DND-41 (cell line): ENCODE measurements at regions not wholly inside any gene's neighbourhood (a gene's known extent, or its start where the extent isn't known, plus 50 kb on each side); places are given as distances from the start of the nearest gene placed in this dataset.
"Not testable (repeated sequence)": the region's sequence is repeated elsewhere in the genome, so short reads cannot be mapped to it uniquely, and the experiment has no call there.

Experiments
- ATAC-seq: fragments of 200-7000 bp; cut with Tn5 transposase; 3 replicates; pipeline ENCODE4 v1.9.1; 2021; ENCODE audit warnings: low read depth; ENCODE audit not compliant: insufficient read depth
- DNase-seq: peaks from one replicate; pipeline ENCODE4 v3.0.0-alpha.2; 2020
- H2AFZ ChIP-seq: 2 replicates; pipeline ENCODE4 v1.6.0; 2012; ENCODE audit warnings: low read depth, low read length
- H3K27ac ChIP-seq: 2 replicates; pipeline ENCODE4 v1.5.1; 2012; ENCODE audit warnings: low read length, inconsistent platforms
- H3K27me3 ChIP-seq: fragments of 200-600 bp; sonication (generic); 2 replicates; pipeline ENCODE4 v1.6.0; 2012; ENCODE audit warnings: low read length, mild to moderate bottlenecking, inconsistent platforms; ENCODE audit not compliant: insufficient read depth, poor library complexity
- H3K36me3 ChIP-seq: 2 replicates; pipeline ENCODE4 v1.5.1; 2012; ENCODE audit warnings: low read length, inconsistent platforms; ENCODE audit not compliant: insufficient read depth
- H3K4me1 ChIP-seq: 2 replicates; pipeline ENCODE4 v1.5.1; 2012; ENCODE audit warnings: mild to moderate bottlenecking, low read length; ENCODE audit not compliant: insufficient read depth
- H3K4me2 ChIP-seq: 2 replicates; pipeline ENCODE4 v1.6.0; 2012; ENCODE audit warnings: mild to moderate bottlenecking, moderate library complexity, low read length, inconsistent platforms; ENCODE audit not compliant: insufficient read depth
- H3K4me3 ChIP-seq, 2 experiments: fragments of 200-600 bp in 1 of 2; shearing (Covaris generic) in 1 of 2; 2 replicates each; pipeline ENCODE4 v1.5.1; 2012 to 2016; ENCODE audit warnings: inconsistent platforms in 2 of 2, low read length in 2 of 2, mild to moderate bottlenecking in 2 of 2, low read depth in 1 of 2, moderate library complexity in 1 of 2
- H3K79me2 ChIP-seq: 2 replicates; pipeline ENCODE4 v1.6.0; 2012; ENCODE audit warnings: low read length, inconsistent platforms; ENCODE audit not compliant: insufficient read depth
- H3K9ac ChIP-seq: 2 replicates; pipeline ENCODE4 v1.6.0; 2012; ENCODE audit warnings: low read depth, mild to moderate bottlenecking, inconsistent platforms, low read length, moderate library complexity
- H3K9me3 ChIP-seq: 2 replicates; pipeline ENCODE4 v1.5.1; 2012; ENCODE audit warnings: low read length, moderate library complexity, mild to moderate bottlenecking, inconsistent platforms; ENCODE audit not compliant: insufficient read depth, severe bottlenecking
- H4K20me1 ChIP-seq: 2 replicates; pipeline ENCODE4 v1.6.0; 2012; ENCODE audit warnings: low read length; ENCODE audit not compliant: insufficient read depth

- not testable (repeated sequence) for H3K9ac ChIP-seq, H3K9me3 ChIP-seq, H4K20me1 ChIP-seq, H3K4me3 ChIP-seq, H3K27me3 ChIP-seq, H3K36me3 ChIP-seq, H3K79me2 ChIP-seq, H2AFZ ChIP-seq, H3K4me1 ChIP-seq, ATAC-seq, DNase-seq, H3K27ac ChIP-seq, H3K4me2 ChIP-seq
Measured at GRCh38 chr9:85792057-85792456, 50.3 kb upstream of the AGTPBP1 start.

- Histone ChIP-seq H3K79me2 (peaks cover 15% of the 10 kb centered on the region), H3K4me1 (peaks cover 18% of the 10 kb centered on the region)
- H2AFZ ChIP-seq, H3K9ac ChIP-seq, H3K36me3 ChIP-seq, H3K9me3 ChIP-seq, H4K20me1 ChIP-seq, H3K4me3 ChIP-seq, H3K27ac ChIP-seq, H3K4me2 ChIP-seq, H3K27me3 ChIP-seq, ATAC-seq: not testable (repeated sequence)
- DNase-seq: peak; percentile 11
Measured at GRCh38 chr9:85802978-85803695, 61.4 kb upstream of the AGTPBP1 start.

DNA sequence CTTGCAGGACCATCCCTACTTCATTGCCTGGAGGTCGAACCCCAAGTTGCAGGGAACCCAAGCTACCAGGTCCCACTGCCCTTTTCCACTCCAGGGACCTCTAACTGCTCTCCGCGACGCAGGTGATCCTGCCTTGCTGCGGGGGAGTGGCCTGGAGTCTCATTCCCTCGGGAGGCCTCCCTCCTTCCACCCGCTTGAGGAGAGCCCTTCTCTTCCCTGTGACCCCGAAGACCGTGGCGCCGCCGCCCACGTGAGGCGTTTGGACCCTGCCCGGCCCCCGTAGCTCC lies 63.0 kb upstream of the AGTPBP1 start:
- DNase-seq, H3K9me3 ChIP-seq, H4K20me1 ChIP-seq, H3K27ac ChIP-seq, ATAC-seq, H3K27me3 ChIP-seq: not testable (repeated sequence)
- Histone ChIP-seq H3K9ac (peak overlapping the region; percentile 75), H2AFZ (peak overlapping the region; percentile 77), H3K4me1 (peaks cover 18% of the 10 kb centered on the region), H3K79me2 (peaks cover 20% of the 10 kb centered on the region), H3K36me3 (peaks cover 16% of the 10 kb centered on the region), H3K4me2 (peak overlapping the region; percentile 71), H3K4me3 (peak overlapping the region; percentile 17 to 71; a peak in 3 of 4 replicates)

DNA sequence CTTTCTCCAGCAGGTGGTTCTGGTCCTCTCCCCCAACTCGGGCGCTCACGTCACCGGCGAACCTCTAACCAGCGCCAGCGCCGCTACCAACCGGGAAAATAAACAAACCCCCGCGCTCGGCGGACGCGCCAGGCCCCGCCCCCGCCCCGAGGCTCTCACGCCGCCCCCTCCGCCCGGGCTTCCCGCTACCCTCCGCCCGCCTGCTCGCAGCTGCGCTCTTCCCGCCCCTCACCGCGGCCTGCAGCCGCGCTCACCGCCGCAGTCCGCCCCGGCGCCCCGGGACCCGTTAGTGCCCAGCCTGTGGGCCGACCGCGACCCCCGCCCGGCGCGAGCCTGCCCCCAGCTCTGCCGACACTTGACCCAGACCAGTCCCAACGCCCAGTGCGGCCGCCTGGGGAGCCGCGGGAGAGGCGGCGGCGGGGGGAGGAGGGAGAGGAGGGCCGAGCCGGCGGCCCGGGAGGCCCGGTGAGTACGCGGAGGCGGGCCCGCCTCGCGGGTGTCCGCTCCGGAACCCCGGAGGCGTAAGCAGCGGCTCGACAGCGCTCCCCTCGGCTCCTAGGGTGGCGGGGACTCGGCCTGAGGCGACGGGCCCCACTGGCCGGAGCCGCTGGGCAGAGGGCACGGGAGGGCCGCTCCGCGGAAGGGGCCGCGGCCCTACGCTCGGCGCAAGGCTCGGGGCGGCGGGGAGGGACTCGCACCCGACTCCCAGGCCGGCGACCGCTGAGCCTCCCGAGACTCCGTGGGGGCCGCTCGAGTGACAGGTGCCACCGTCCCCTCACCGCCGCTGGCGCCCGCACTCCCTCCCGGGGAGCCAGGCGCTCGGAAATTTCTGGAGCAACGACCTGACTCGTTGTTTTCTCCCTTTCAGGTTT lies 63.6 kb upstream of the AGTPBP1 start:
- not testable (repeated sequence) for H3K9me3 ChIP-seq, H4K20me1 ChIP-seq, H3K27me3 ChIP-seq
- Histone ChIP-seq H3K9ac (peak overlapping the region; percentile 75), H3K36me3 (peaks cover 16% of the 10 kb centered on the region), H3K4me2 (peak overlapping the region; percentile 71), H3K4me3 (peak overlapping the region; percentile 47 to 71), H2AFZ (peak overlapping the region; percentile 77), H3K27ac (peak overlapping the region; percentile 62), H3K79me2 (peaks cover 20% of the 10 kb centered on the region), H3K4me1 (peaks cover 18% of the 10 kb centered on the region)
- ATAC-seq (peak; percentile 89), DNase-seq (peak; percentile 83)

- not testable (repeated sequence) for H4K20me1 ChIP-seq, H3K9ac ChIP-seq, DNase-seq, ATAC-seq, H2AFZ ChIP-seq, H3K27ac ChIP-seq, H3K4me2 ChIP-seq, H3K9me3 ChIP-seq, H3K4me3 ChIP-seq, H3K27me3 ChIP-seq
- Histone ChIP-seq H3K36me3 (peaks cover 19% of the 10 kb centered on the region), H3K4me1 (peaks cover 18% of the 10 kb centered on the region), H3K79me2 (peaks cover 26% of the 10 kb centered on the region)
Measured at GRCh38 chr9:85808329-85808728, 66.6 kb upstream of the AGTPBP1 start.

DNA sequence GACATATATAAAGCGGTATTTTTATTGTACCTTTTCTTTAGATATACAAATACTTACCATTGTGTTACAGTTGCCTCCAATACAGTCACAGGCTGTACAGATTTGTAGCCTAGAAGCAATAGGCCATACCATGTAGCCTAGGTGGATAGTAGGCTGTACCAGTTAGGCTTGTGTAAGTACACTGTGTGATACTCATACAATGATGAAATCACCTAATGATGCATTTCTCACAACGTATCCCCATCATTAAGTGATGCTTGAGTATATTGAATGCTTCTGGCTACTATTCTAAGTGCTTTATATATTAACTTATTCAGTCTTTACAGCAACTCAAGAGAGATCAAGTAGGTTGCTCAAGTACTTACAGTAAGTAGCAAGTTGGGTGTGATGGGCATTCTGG lies 71.6 kb upstream of the AGTPBP1 start:
- not testable (repeated sequence) for H3K4me1 ChIP-seq, DNase-seq, H3K9me3 ChIP-seq, H3K9ac ChIP-seq, H3K4me3 ChIP-seq, H4K20me1 ChIP-seq, H3K27me3 ChIP-seq, ATAC-seq, H3K4me2 ChIP-seq, H2AFZ ChIP-seq, H3K27ac ChIP-seq
- peaks cover 12% of the 10 kb centered on the region for H3K36me3 ChIP-seq
- peaks cover 11% of the 10 kb centered on the region; the same call in 1 of the 2 replicates for H3K79me2 ChIP-seq

GRCh38 chr9:85814800-85815199 lies 73.0 kb upstream of the AGTPBP1 start:
- not testable (repeated sequence) for H3K79me2 ChIP-seq, H3K4me2 ChIP-seq, H3K4me1 ChIP-seq, H3K27me3 ChIP-seq, DNase-seq, H3K4me3 ChIP-seq, ATAC-seq, H4K20me1 ChIP-seq, H3K9ac ChIP-seq, H3K27ac ChIP-seq, H3K9me3 ChIP-seq, H2AFZ ChIP-seq
- H3K36me3 ChIP-seq: peaks cover 10% of the 10 kb centered on the region

GRCh38 chr9:85818971-85819370 lies 77.2 kb upstream of the AGTPBP1 start:
- peak; percentile 10 for DNase-seq

More at GRCh38 chr9:85818971-85819370, 77.2 kb upstream of the AGTPBP1 start:
- not testable (repeated sequence) for H3K27me3 ChIP-seq, H3K4me2 ChIP-seq, H2AFZ ChIP-seq, H3K9me3 ChIP-seq, H3K27ac ChIP-seq, H3K4me1 ChIP-seq, H3K4me3 ChIP-seq, H4K20me1 ChIP-seq, H3K9ac ChIP-seq, H3K36me3 ChIP-seq, H3K79me2 ChIP-seq
- ATAC-seq: peak; percentile 79
